ENCODE measurements at regions not wholly inside any gene's neighbourhood (a gene's known extent, or its start where the extent isn't known, plus 50 kb on each side); places are given as distances from the start of the nearest gene placed in this dataset.

DNA sequence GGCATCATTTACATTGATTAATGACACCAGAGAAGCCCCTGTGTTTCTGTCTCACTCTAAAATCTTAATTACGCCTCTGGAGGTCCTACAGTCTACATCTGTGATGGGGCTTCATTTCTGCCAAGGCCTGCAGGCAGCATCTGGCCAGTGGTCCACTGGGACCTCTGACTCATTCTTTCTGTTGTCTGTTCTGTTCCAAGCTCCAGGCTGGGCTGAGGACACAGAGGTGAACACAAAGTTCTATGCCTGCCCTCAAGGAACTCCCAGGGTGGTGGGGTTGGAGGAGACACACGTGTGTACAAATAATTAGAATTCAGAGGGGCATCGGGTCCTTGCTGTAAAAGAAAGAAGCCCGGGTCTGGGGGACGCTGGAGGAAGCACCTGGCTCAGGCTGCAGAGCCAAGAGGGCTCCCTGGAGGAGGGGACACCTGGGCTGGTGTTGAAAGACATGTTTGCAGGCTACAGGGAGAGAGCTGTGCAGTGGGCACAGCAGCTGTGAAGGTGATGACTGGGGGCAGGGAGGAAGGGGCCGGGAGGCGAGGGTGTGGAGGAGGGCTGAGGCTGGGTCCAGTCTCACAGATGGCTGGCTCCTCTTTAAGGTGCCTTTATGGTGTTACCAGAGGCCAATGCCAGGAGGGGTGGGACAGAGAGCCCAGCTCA is 103.3 kb upstream of the PRR23E start:
- DNase-seq (ENCODE audit: low read depth in 2 of 2): no peak

DNA sequence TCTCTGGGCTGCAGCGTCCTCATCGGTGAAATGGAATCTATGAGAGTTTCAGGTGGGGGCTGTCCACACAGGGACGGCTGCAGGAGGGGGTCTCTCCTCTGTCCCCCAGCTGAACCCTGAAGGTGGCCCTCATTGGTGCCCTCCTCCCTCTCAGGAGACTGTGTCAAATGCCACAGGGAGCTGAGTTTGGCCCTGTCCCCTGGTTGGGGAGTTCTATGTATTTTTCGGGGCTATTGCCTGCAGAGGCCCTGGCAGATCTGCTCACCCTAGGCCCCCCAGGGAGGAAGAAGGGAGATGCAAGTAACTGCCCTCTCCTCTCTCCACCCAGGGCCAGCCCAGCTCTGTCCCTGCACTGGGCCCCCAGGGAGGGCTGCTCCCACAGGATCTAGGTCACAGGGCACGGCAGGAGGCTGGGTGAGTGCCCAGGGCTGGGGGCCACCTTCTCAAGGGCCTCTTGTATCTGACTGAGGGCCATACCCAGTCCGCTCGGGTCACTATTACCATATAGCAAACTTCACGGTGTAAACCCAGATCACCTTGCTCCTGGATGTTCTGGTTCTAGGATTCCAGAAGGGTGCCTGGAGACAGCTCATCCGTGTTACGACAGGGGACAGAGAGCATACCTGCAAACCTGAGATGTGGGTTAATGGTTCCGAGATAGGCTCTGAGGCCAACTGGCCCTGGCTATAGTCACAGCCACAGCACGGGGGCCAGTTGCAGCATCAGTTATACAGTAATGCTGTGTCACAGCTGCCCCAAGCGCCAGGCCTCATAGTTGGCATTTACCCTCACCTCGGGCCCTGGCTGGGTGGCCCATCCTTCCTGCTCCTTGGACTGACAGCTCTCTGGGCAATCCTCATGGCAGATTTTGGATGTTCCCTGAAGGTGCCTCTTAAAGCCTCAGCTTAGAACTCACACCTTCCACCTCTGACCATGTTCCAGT is 102.4 kb upstream of the PRR23E start:
- DNase-seq (ENCODE audit: low read depth in 2 of 2): no peak

DNA sequence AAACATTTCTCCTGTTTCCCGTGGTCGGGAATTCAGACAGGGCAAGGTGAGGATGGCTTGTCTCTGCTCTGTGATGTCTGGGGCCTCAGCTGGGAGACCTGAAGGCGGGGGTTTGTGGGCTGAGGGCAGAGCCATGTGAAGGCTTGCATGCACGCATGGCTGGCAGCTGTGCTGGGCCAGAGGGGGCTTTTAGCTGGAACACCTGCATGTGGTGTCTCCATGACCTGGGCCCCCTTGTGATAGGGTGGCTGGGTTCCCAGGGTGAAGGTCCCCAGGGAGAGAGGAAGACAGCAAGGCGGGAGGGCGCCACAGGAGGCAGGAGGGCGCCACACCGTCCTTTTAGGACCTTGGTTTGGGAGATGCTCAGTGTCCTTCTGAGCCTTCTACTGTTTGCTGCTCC is 101.6 kb upstream of the PRR23E start:
- no peak for DNase-seq (ENCODE audit: low read depth in 2 of 2)

DNA sequence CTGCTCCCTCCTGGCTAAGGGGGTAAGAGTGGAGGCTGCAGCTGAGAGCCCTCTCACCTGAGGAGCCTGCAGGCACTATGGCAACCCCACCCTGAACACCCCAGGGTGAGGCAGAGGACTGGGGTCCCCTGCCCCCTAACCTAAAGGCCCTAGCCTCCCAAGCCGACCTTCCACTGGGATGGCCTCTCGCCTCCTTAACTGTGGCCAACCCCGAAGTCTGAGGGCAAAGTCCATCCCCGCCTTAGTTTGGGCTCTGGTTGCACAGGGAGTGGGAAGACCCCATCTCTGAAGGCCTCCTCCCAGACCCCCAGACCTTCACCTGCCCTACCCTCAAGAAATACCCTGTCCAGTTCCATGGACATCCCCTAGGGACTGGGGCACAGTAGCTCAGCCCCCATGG is 100.6 kb upstream of the PRR23E start:
- DNase-seq (ENCODE audit: low read depth in 2 of 2): no peak

DNA sequence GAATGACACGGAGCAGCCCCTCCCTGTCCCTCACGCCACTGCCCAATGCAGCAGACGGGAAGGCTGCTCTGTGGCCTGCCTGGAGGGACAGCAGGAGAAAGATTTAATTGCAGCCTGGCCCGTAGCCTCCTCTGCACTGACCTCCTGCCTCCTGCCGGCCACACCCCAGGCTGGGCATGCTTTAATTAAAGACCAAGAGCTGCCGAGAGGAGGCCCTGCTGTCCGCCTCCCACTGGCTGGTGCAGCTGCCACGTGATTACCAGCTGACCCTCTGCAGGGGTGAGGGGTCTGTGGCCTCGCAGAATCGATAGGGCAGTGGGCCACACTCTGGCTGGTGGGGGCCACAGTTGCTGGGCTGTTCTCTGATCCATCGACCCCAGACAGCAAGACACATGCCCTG is 100.2 kb upstream of the PRR23E start:
- no peak for DNase-seq (ENCODE audit: low read depth in 2 of 2)

DNA sequence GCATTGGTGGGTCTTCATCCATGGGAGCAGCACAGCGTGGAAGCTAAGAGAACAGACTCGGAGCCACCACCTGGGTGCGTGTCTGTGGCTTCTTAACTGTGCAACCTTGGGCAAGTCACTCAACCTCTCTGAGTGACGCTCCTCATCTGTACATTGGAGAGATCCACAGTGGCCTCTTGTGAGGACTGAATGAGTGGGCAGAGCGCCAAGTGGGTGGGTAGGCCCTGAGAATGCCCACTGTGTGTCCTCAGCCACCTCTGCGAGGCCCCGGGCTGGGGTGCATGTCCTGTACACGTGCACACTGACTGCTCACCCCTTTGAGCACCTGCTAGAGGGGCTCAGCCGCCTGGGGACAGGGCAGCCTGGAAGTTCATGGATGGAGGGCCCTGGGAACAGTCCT is 99.6 kb upstream of the PRR23E start:
- no peak for DNase-seq (ENCODE audit: low read depth in 2 of 2)

DNA sequence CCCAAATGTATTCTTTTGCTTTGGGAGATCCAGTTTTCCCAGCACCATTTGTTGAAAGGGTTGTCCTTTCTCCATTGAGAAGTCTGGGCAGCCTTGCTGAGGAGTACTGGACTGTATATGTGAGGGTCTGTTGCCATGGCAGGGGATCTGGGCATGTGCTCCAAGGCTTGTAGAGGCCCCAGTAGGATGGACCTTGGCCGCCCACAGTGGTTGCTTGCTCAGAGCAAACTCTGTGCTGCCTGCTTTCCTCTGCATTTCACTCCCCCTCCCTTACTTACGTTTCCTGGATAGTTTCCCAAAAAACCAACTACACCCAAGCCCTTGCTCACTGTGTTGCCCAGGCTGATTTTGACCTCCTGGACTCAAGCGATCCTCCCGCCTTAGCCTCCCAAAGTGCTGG is 97.2 kb upstream of the PRR23E start:
- DNase-seq (ENCODE audit: low read depth in 2 of 2): no peak

DNA sequence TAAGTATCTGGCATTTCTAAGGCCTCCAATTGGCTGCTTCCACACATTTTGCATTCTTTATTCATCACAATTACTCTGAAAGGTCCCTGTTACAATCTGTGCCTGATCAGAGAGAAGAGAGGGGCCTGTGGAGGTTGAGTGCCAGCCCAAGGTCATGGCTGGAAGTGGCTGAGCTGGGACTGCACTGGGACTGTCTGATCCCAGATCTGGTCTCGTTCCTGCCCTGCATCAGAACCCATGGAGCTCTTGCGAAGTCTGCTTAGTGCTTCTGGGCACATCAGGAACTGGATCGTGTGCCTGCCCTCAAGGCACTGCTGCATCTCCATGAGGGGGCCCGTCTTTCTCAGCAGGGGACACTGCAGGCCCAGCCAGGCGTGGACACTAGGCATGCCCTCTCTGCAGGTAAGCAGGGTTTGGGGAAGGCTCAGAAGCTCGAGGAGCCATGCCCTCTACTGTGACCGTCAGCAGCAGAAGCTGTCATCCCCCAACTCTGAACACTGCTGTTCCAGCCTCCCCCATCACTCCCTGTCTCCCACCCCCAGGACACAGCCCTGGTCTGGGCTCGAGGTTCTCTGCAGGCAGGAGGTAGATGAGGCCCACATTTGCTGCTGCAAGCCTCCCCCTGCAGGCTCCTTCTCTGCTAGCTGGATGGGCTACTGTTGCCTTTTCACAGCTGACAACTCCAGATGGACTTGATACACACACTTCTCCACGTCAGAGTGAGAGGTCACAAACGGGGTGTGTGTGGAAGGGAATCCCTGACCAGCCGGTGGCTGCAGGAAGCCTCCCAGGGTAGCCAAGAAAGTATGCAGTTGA is 96.5 kb upstream of the PRR23E start:
- DNase-seq (ENCODE audit: low read depth in 2 of 2): no peak

DNA sequence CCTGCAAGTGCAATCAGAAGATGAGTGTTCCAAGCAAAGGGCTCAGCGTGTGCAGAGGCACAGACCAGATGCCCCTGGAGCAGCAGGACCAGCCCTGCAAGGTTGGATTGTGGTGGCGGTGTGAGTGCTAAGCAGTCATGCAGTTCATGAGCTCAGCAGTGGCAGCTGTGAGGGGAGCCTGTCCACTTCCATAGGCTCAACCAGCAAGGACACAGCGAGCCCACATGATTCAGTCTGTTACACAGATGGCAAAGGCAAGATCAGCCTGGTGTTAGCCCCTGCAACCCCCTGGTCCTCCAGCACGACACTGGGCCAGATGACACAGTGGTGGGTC is 95.9 kb upstream of the PRR23E start:
- no peak for DNase-seq (ENCODE audit: low read depth in 2 of 2)

DNA sequence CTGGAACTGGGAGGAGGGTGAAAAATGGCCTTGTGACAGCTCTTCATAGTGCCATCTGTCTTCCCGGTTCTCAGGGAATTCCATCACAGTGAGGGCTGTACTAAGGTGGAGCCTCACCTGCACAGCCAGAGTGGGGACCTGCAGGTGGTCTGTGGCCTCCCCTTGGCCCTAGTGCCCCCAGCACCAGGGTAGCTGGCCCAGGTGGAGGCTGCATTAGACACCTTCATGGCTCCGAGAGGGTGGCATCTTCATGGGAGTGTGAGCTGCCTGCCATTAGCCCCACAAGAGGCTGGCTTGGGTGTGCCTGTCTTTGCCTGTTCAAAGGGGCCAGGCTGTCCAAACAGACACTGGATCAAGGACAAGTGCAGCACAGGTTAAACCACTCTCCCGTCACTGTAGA is 95.5 kb upstream of the PRR23E start:
- DNase-seq (ENCODE audit: low read depth in 2 of 2): no peak

DNA sequence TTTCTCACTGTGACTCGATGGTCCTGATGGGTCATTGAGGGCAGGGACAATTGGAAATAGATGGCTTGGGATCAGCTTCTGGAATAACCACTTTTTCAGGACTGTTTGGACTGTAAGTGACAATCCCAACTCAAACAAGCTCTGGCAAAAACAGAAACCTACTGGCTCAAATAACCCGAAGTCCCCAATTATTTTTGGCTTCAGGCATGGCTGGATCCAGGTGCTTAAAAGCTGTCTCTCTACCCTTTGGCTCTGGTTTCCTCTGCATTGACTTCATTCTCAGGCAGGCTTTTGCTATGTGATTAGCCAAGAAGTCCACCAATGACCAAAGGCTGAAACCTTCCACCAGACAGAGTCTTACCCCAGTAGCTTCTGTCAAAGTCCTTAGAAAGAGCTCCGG is 92.9 kb upstream of the PRR23E start:
- no peak for DNase-seq (ENCODE audit: low read depth in 2 of 2)

DNA sequence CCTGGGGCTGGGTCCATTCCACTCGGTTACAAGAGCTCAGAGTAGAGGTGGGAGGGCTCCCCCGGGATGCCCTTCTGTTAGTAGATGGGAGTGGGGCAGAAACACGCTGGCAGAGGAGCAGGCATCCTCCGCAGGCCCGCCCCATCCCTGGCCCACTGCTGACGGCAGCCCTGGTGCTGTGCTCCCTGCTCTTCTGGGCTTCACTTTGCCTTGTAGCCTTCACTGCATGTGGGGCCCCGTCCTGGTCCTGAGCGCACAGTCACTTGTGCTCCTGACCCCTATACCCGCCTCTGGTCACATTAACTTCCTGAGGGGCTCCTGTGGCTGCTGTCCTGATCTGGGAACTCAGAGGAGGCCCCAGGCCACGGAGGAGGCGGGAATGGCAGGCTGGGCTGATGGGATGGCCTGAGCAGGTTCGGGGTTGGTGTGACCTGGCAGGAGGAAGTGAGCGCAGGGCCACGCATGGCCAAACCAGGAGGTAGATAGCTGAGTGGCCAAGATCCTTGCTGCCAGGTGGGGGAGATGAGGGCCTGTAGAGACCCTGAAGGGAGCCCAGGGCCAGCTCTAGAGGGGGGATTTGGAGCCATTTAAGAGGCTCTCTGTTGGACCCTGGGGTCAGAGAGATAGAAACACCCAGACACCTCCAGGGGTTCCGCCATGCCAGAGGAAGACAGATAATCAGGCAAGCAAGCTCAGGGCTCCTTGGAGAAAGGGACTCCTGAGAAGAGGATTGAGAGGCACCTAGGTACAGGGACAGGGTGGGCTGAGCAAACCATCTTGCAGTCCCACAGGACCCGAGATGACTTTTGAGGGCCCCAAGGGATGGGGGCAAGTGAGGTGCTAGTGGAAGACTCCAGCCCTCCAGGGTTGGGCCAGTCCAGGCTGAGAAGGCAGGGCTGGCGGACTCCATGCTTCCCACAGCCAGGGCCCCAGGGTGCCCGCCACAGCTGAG is 92.2 kb upstream of the PRR23E start:
- no peak for DNase-seq (ENCODE audit: low read depth in 2 of 2)

DNA sequence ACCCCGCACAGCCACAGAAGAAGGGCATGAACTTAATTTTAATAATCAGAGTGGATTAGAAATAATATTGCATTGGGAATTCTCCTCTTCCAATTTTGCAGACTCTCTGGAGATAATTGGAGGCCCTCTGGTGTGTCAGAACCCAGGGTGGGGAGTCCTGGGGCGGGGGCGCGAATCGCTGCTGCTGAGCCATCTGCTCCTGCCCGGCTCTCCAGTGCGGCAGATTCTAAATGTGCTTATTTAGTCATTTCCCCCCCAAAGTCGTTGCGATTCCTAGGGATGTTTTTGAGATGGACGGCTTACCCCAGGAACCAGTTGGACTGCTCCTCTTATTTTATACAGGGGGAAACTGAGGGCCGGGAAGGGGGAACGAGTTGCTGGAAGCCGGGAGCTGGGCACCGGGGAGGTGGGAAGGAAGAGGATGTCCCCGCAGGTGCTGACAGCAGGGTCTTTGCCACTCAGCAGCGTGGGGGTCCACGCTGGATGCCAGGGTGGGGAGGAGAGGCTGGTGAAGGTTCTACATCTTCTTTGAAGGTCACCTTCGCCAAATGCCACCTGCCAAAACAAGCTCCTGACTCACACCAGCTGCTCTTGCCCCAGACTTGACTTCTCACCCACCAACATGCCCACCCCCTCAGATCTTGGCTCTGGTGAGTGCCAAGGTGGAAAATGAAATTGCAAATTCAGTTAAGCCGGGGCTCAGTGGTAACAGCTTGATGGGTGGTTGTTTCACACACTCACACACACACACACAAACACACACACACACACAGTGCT is 91.3 kb upstream of the PRR23E start:
- DNase-seq (ENCODE audit: low read depth in 2 of 2): no peak

DNA sequence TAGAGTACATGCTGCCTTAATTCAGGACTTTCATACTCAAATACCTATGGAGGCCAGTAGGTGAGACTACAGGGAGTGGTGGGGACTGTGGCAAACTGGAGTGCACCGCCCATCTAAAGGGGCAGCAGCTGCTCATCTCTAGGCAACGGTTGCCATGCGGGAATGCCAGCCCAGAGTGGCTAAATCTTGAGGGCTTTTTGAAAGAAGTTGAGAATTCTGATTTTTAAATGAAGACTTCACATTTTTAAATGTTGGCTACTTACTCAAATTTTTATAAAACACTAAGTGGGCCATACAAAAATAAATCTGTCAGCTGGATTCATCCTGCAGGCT is 90.8 kb upstream of the PRR23E start:
- no peak for DNase-seq (ENCODE audit: low read depth in 2 of 2)

DNA sequence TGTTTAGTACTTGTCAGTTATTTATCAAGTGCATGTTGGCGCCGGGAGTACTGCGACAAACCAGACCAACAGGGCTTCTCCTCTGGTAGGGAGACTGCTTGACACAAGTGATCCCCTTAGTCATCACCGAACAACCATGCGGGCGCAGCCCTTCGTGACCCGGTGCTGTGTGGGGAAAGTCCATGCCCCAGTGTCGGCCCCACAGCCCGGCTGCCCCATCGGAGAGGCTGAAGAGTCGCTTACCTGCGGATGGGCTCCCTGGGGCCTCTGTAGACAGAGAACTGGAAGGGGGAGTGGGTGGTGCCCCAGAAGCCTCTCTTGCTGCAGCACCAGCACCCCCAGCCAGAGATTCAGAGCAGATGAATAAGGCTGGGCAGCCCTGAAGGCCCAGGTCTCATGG is 90.3 kb upstream of the PRR23E start:
- DNase-seq (ENCODE audit: low read depth in 2 of 2): no peak

DNA sequence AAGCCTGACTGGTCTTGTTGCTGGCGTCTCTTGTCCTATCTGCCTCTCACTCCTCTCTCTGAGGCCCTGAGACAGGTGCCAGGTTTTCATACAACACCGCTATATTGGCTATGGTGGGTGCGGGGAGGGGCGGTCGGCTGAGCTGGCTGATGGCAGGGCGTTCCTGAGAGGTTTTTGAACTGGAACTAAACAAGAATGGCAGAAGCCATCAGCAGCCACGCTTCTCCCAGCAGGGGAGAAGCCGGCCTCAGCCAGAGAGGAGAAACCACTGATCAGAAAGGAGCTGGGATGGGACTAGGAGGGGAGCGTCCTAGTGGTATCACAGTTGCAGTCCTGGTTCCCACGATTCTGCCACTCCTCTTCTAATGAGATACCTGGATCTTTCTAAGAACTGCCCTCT is 89.9 kb upstream of the PRR23E start:
- DNase-seq (ENCODE audit: low read depth in 2 of 2): no peak

DNA sequence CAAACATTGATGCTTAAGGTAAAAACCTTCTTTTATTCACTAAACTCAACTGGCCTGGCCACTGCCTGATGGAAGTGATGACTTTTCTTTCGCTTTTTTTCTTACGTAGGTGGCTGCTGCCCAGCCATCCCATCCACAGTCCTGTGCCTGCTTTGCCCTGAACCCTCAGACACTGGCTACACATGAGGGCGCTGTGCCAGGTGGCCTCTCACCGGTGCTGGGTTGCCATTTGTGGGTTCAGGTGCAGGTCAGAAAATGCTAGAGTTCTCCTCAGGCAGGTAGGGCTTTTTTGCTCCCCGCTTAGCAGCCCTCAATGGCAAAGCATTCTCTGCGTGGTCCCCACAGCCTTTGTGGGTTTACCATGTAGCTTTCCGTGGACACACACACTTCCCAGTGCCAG is 88.3 kb upstream of the PRR23E start:
- DNase-seq (ENCODE audit: low read depth in 2 of 2): no peak

DNA sequence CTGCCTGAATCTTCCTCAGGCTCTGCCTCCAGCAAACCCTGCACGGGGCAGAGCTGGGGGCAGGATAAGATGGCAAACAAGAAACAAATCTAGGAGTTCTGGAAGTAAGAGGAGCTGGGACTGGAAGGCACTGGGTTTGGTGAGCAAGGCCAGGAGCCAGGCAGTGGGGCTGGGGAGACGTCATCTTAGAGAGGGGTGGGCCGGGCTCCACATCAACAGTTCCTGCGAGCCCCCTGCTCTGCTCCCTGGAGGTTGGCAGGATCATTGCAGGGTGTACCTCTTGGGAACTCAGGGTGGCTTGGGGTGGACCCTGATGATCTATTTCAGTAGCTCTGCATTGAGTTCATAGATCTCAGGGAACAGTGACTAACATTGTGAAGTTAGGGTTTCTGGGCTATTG is 87.3 kb upstream of the PRR23E start:
- no peak for DNase-seq (ENCODE audit: low read depth in 2 of 2)

DNA sequence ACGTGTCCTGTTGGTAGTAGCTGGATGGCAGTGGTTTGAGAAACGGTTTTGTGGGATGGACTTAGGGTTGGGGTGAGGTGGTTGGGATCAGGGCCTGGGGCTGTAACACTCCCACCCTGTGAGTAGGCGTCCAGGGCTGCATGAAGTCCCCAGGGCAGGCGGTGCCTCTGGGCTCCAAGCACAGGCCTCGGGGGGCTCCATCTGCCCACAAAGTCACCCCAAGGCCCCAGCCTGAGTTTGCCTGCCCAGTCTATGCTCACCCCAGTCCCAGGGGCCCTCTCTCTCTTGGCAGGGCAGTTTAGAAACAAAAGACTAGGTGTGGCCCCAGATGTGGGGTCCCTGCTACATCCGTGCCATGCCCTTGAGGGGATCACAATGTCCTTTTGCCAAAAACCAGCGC is 86.9 kb upstream of the PRR23E start:
- no peak for DNase-seq (ENCODE audit: low read depth in 2 of 2)

DNA sequence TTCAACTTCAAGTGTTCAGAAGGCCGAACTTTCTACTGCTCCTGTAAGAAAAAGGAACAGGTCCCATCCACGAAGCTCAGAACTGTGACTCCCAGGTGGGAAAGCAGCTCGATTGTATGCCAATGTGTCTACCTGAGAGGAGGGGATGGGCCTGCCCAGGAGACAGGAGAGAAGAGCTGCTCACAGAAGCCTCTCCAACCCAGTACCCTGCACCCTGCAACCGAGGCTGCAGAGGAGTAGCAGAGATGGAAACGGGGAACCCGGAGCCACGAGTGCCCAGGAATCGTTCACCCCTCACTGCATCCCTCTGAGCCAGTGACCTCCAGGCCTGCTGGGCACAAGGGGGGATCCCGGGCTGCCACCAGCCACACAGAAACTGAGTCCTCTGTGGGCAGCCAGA is 86.5 kb upstream of the PRR23E start:
- DNase-seq (ENCODE audit: low read depth in 2 of 2): no peak

DNA sequence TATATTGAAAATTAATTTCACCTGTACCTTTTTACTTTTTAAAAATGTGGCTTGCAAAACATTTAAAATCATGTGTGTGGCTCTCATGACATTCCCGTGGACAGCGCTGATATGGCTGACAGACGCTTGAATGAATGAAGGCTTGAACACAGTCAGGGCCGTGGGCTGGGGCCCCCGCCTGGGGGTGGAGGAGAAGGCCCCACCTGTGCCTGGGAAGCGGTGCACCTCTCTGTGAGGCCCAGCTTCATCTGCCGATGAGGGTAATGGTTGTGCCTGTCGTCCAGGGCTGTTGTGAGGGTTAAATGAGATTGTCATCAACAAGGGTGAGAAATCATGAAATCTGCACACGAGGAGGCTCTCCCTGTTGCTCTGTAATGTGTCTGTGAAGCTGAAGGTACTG is 85.9 kb upstream of the PRR23E start:
- no peak for DNase-seq (ENCODE audit: low read depth in 2 of 2)
